ENCODE measurements at regions not wholly inside any gene's neighbourhood (a gene's known extent, or its start where the extent isn't known, plus 50 kb on each side); places are given as distances from the start of the nearest gene placed in this dataset.

- no TSS peak for BruUV-seq (replicated peaks)
Observed at GRCh38 chr16:86151239-86151851, 252.4 kb downstream of the IRF8 start.

DNA sequence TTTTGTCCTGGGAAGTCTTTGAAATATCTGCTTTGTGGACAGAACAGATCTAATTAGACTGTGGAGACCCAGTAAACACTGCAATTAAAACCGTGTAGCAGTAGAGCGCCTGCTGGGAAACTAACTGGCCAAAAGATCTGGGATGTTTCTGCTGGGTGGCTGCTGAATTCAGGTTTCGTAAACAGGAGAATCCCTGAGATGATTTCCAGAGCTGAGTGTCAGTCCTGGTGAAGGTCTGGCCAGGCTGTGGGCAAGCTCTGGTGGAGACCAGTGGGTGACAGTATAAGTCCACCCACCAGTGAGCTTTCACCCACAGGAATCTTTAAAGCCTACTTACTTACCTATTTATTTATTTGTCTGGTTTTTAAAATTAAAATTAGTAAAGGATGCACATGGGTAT is 257.2 kb downstream of the IRF8 start:
- intact Hi-C loops (cut with micrococcal nuclease; ENCODE audit: unreplicated experiment): no loop called here
- Histone ChIP-seq H3K79me2 (ENCODE audit: low read depth) (no peaks in the 10 kb centered on the region), H3K9me3 (ENCODE audit: insufficient read depth, low read depth) (no peaks in the 10 kb centered on the region), H4K20me1 (ENCODE audit: insufficient read depth) (no peaks in the 10 kb centered on the region), H3K36me3 (ENCODE audit: low read depth) (no peaks in the 10 kb centered on the region), H3K4me1 (replicated peaks; ENCODE audit: insufficient read depth) (no peaks in the 10 kb centered on the region), H3K4me3 (no peak overlapping the region), H3K27me3 (ENCODE audit: insufficient read depth, low read depth) (peaks cover 59% of the 10 kb centered on the region), H3K9me2 (ENCODE audit: insufficient read depth) (no peaks in the 10 kb centered on the region), H3F3A (ENCODE audit: insufficient read depth, low read depth) (no peaks in the 10 kb centered on the region), H2AFZ (no peak overlapping the region), H3K4me2 (no peak overlapping the region), H3K27ac (no peak overlapping the region)
- BruUV-seq (replicated peaks): no TSS peak
- ChIA-PET CTCF (no interaction called here), POLR2A (ENCODE audit: unreplicated experiment) (no interaction called here)
- no peak for DNase-seq
- TF ChIP-seq EZH2 (IDR thresholded peaks at IDR 0.05; ENCODE audit: low read depth): no peak
- no peak for TF ChIP-seq CTCF (conservative IDR thresholded peaks at IDR 0.05)

More at GRCh38 chr16:86151239-86151851, 252.4 kb downstream of the IRF8 start:
- H3K9me3 ChIP-seq (ENCODE audit: insufficient read depth, low read depth): no peaks in the 10 kb centered on the region
- H3K4me2 ChIP-seq: no peak overlapping the region
- CTCF ChIA-PET: interaction anchor here (0.6 kb wide), 1 partner anchor 1877 kb away, joined by 3 read pairs; no protein-coding TSS in a partner anchor
- H3K9me2 ChIP-seq (ENCODE audit: insufficient read depth): no peaks in the 10 kb centered on the region
- no peak overlapping the region for H3K4me3 ChIP-seq
- H3K27ac ChIP-seq: no peak overlapping the region
- H3K27me3 ChIP-seq (ENCODE audit: insufficient read depth, low read depth): peaks cover 69% of the 10 kb centered on the region
- no peak for TF ChIP-seq EZH2 (IDR thresholded peaks at IDR 0.05; ENCODE audit: low read depth)
- TF ChIP-seq CTCF (conservative IDR thresholded peaks at IDR 0.05): no peak
- no peaks in the 10 kb centered on the region for H3K4me1 ChIP-seq (replicated peaks; ENCODE audit: insufficient read depth)
- no peaks in the 10 kb centered on the region for H4K20me1 ChIP-seq (ENCODE audit: insufficient read depth)
- intact Hi-C loops (cut with micrococcal nuclease; ENCODE audit: unreplicated experiment): no loop called here
- POLR2A ChIA-PET (ENCODE audit: unreplicated experiment): no interaction called here
- H3F3A ChIP-seq (ENCODE audit: insufficient read depth, low read depth): no peaks in the 10 kb centered on the region
- no peak overlapping the region for H2AFZ ChIP-seq
- DNase-seq: no peak
- no peaks in the 10 kb centered on the region for H3K36me3 ChIP-seq (ENCODE audit: low read depth)
- no peaks in the 10 kb centered on the region for H3K79me2 ChIP-seq (ENCODE audit: low read depth)

DNA sequence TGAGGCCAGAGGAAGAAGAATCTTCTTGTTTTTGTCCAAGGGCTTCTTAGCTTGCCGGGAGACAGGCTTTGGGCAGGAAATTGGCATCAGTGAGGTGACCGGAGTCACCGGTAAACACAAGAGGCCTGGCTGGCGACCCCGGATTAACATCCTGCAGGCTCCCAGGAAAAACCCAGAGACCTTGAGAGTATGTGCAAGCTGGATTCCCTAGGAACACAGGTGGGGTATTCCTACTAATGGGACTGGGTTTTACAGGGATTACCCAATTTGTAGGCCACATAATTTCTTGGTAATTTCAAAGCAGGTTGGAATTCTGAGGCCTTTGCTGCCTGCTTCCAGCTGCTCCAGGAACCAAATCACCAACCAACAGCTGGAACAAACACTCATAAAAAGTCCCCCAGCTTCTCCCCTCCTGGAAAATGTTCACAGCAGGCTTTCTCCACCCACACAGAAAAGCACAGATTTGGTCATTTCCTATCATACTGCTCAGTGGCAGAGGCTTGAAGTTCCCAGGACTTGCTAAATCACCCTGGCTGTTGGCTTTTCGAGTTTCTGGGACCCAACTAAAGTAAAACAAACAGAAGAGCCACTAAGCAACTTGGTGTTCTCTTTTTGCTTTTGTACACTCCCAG is 258.8 kb downstream of the IRF8 start:
- H3K36me3 ChIP-seq (ENCODE audit: low read depth): no peaks in the 10 kb centered on the region
- no TSS peak for BruUV-seq (replicated peaks)
- H2AFZ ChIP-seq: no peak overlapping the region
- POLR2A ChIA-PET (ENCODE audit: unreplicated experiment): no interaction called here
- no peaks in the 10 kb centered on the region for H3K9me2 ChIP-seq (ENCODE audit: insufficient read depth)
- CTCF ChIA-PET: no interaction called here
- peaks cover 53% of the 10 kb centered on the region for H3K27me3 ChIP-seq (ENCODE audit: insufficient read depth, low read depth)
- DNase-seq: no peak
- TF ChIP-seq CTCF (conservative IDR thresholded peaks at IDR 0.05) (no peak), EZH2 (IDR thresholded peaks at IDR 0.05; ENCODE audit: low read depth) (no peak)
- no peak overlapping the region for H3K4me3 ChIP-seq
- no peaks in the 10 kb centered on the region for H3K79me2 ChIP-seq (ENCODE audit: low read depth)
- intact Hi-C loops (cut with micrococcal nuclease; ENCODE audit: unreplicated experiment): no loop called here
- no peaks in the 10 kb centered on the region for H3F3A ChIP-seq (ENCODE audit: insufficient read depth, low read depth)
- H3K4me1 ChIP-seq (replicated peaks; ENCODE audit: insufficient read depth): no peaks in the 10 kb centered on the region
- no peaks in the 10 kb centered on the region for H3K9me3 ChIP-seq (ENCODE audit: insufficient read depth, low read depth)
- H3K27ac ChIP-seq: no peak overlapping the region
- no peak overlapping the region for H3K4me2 ChIP-seq
- H4K20me1 ChIP-seq (ENCODE audit: insufficient read depth): no peaks in the 10 kb centered on the region

All from PC-9 (cell line).